Panc1 (cell line): ENCODE measurements at regions not wholly inside any gene's neighbourhood (a gene's known extent, or its start where the extent isn't known, plus 50 kb on each side); places are given as distances from the start of the nearest gene placed in this dataset.

Experiments
- ATAC-seq: fragments of 200-7000 bp; cut with Tn5 transposase; 2 replicates; pipeline ENCODE4 v1.9.1; 2020; ENCODE audit warnings: mild to moderate bottlenecking, moderate library complexity
- BruUV-seq: library from RNA; stranded (reverse); fragments of 400-500 nt; replicated peaks from 2 replicates; lab custom pipeline; 2021; lab: Mats Ljungman, UMichigan
- CTCF ChIA-PET: fragments of 300-600 bp; sonication (Branson Sonifier 250); formaldehyde crosslinking; loops from one replicate; lab custom pipeline; 2022; ENCODE audit warnings: antibody characterized with exemption; lab: Charles Lee
- POLR2A ChIA-PET: fragments of 300-600 bp; sonication (Branson Sonifier 250); formaldehyde crosslinking; loops from one replicate; lab custom pipeline; 2022; ENCODE audit warnings: antibody characterized with exemption; lab: Charles Lee
- DNase-seq: peaks from one replicate; pipeline ENCODE4 v3.0.0-alpha.2; 2010; ENCODE audit warnings: low read depth, low spot score
- H3K27ac ChIP-seq: 2 replicates; pipeline ENCODE4 v1.5.1; 2011; ENCODE audit warnings: mild to moderate bottlenecking, low read length, inconsistent platforms
- H3K27me3 ChIP-seq: fragments of 200-500 bp; sonication (Bioruptor generic); 2 replicates; pipeline ENCODE4 v1.6.0; 2014; ENCODE audit warnings: low read length, inconsistent platforms; ENCODE audit not compliant: control insufficient read depth, insufficient read depth
- H3K36me3 ChIP-seq: fragments of 200-500 bp; sonication (Bioruptor generic); 2 replicates; pipeline ENCODE4 v1.5.1; 2014; ENCODE audit warnings: inconsistent platforms, mild to moderate bottlenecking, low read length, moderate library complexity; ENCODE audit not compliant: control insufficient read depth, insufficient read depth
- H3K4me1 ChIP-seq: 2 replicates; pipeline ENCODE4 v1.5.1; 2011; ENCODE audit warnings: inconsistent platforms, mild to moderate bottlenecking, low read length, moderate library complexity; ENCODE audit not compliant: control insufficient read depth, insufficient read depth
- H3K4me3 ChIP-seq, 2 experiments: 2 replicates each; pipeline ENCODE4 v1.5.1; 2011 to 2012; ENCODE audit warnings: low read depth in 2 of 2, low read length in 2 of 2, mild to moderate bottlenecking in 2 of 2, inconsistent platforms in 1 of 2, moderate library complexity in 1 of 2
- H3K9me3 ChIP-seq: fragments of 200-500 bp; sonication (Bioruptor generic); 2 replicates; pipeline ENCODE4 v1.5.1; 2014; ENCODE audit warnings: low read depth, mild to moderate bottlenecking, inconsistent platforms, low read length, moderate library complexity; ENCODE audit not compliant: control insufficient read depth, insufficient read depth
- CTCF ChIP-seq: fragments of 450-650 bp; IDR thresholded peaks from 2 replicates; pipeline ENCODE4 v1.5.1; 2017; ENCODE audit warnings: mild to moderate bottlenecking
- POLR2AphosphoS5 ChIP-seq: IDR thresholded peaks from 2 replicates; pipeline ENCODE4 v1.6.1; 2012; ENCODE audit warnings: mild to moderate bottlenecking, low read depth, low read length, moderate library complexity
- SIN3A ChIP-seq: IDR thresholded peaks from 2 replicates; pipeline ENCODE4 v1.6.1; 2012; ENCODE audit warnings: low read depth, mild to moderate bottlenecking, low read length, moderate library complexity, borderline replicate concordance; ENCODE audit not compliant: insufficient read depth
- TCF7L2 ChIP-seq: IDR thresholded peaks from 2 replicates; pipeline ENCODE4 v1.6.1; 2011; ENCODE audit warnings: mild to moderate bottlenecking, low read depth, low read length, inconsistent platforms
- in situ Hi-C: cut with HindIII; loops from 2 replicates; pipeline ENCODE4 v1.10.0; 2016; ENCODE audit warnings: low sequenced_read_pairs, low pct_unique_long_range_greater_than_20kb
- intact Hi-C: fragments of 100-400 bp; cut with micrococcal nuclease; formaldehyde crosslinking; loops from one replicate; pipeline ENCODE4 v1.10.0; 2022; ENCODE audit not compliant: unreplicated experiment
- TF ChIP-seq, protein P1 (sequence below), 2 experiments: IDR thresholded peaks; 2 replicates each; pipeline ENCODE4 v1.6.1; 2011 to 2012; ENCODE audit warnings: low read depth in 2 of 2, control low read depth in 1 of 2, low read length in 1 of 2, mild to moderate bottlenecking in 1 of 2, moderate library complexity in 1 of 2; ENCODE audit not compliant: insufficient read depth in 1 of 2

DNA sequence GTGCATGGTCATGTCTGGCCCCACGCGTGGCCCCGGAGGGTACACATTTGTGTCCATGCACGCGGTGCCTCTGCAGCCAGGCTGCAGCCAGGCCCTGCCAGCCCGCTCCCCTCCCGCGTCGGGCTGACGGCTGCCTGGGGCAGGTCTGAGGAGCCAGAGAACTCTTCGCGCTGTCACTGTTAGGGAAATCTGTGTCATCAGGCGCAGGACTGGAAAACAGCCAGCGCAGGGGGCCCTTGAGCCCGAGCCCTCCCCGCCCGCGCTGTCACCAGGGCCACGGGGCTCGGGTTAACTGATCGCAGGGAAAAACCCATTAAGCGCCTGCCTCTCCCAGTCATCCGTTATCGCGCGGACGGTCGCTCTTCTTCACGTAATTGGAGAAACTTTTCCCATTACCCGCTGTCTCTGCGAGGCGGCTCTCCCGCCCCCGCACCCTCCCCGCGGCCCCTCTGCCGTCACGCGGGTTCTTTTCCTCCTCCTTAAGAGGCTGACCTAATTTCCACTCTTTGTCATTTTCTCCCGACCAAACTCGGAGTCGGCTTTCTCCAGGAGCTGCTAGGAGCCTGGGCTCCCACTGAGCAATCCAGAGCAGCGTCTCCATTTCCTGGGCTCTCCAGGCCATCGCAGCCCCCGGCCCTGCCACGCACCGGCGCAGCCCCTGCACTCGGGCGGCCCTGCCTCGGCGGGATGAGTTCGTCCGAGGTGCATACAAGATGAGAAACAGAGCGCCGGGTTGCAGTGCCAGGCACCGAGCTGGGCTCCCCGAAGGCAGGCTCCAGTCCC, 57.5 kb upstream of the PRR23E start:
- DNase-seq, result no peak
- H3K4me3 ChIP-seq, result peak overlapping the region; percentile 19 to 29
- POLR2A ChIA-PET, result no interaction called here
- CTCF ChIA-PET, result interaction anchor here (0.7 kb wide), 1 partner anchor 1017 kb away, joined by 3 read pairs; no protein-coding TSS in a partner anchor
- peaks cover 13% of the 10 kb centered on the region; the same call in 1 of the 2 replicates for H3K27me3 ChIP-seq
- BruUV-seq, result no TSS peak
- H3K27ac ChIP-seq, result no peak overlapping the region
- in situ Hi-C loops (no loop called here), intact Hi-C loops (no loop called here)
- peaks cover 6% of the 10 kb centered on the region; the same call in 1 of the 2 replicates for H3K4me1 ChIP-seq
- no peaks in the 10 kb centered on the region for H3K9me3 ChIP-seq
- H3K36me3 ChIP-seq, result no peaks in the 10 kb centered on the region
- ATAC-seq, result peak; percentile 56
- TF ChIP-seq TCF7L2 (no peak), SIN3A (no peak), POLR2AphosphoS5 (no peak), CTCF (no peak)
- TF ChIP-seq, protein P1, sequence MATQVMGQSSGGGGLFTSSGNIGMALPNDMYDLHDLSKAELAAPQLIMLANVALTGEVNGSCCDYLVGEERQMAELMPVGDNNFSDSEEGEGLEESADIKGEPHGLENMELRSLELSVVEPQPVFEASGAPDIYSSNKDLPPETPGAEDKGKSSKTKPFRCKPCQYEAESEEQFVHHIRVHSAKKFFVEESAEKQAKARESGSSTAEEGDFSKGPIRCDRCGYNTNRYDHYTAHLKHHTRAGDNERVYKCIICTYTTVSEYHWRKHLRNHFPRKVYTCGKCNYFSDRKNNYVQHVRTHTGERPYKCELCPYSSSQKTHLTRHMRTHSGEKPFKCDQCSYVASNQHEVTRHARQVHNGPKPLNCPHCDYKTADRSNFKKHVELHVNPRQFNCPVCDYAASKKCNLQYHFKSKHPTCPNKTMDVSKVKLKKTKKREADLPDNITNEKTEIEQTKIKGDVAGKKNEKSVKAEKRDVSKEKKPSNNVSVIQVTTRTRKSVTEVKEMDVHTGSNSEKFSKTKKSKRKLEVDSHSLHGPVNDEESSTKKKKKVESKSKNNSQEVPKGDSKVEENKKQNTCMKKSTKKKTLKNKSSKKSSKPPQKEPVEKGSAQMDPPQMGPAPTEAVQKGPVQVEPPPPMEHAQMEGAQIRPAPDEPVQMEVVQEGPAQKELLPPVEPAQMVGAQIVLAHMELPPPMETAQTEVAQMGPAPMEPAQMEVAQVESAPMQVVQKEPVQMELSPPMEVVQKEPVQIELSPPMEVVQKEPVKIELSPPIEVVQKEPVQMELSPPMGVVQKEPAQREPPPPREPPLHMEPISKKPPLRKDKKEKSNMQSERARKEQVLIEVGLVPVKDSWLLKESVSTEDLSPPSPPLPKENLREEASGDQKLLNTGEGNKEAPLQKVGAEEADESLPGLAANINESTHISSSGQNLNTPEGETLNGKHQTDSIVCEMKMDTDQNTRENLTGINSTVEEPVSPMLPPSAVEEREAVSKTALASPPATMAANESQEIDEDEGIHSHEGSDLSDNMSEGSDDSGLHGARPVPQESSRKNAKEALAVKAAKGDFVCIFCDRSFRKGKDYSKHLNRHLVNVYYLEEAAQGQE (IDR thresholded peaks at IDR 0.05; ENCODE audit: insufficient read depth in 1 of 2, low read depth in 2 of 2, low read length in 1 of 2), result no peak

- no peak overlapping the region for H3K27ac ChIP-seq
- H3K27me3 ChIP-seq, result peaks cover 13% of the 10 kb centered on the region; the same call in 1 of the 2 replicates
- POLR2A ChIA-PET, result no interaction called here
- BruUV-seq, result no TSS peak
- H3K9me3 ChIP-seq, result no peaks in the 10 kb centered on the region
- peaks cover 6% of the 10 kb centered on the region; the same call in 1 of the 2 replicates for H3K4me1 ChIP-seq
- ATAC-seq (peak; percentile 33; the same call in 1 of the 2 replicates), DNase-seq (no peak)
- peak overlapping the region; percentile 19 to 29 for H3K4me3 ChIP-seq
- H3K36me3 ChIP-seq, result no peaks in the 10 kb centered on the region
- CTCF ChIA-PET, result interaction anchor here (0.6 to 0.7 kb wide), 2 partner anchors 91 to 1017 kb away, joined by 3 to 7 read pairs; no protein-coding TSS in a partner anchor
- intact Hi-C loops, result no loop called here
- TF ChIP-seq TCF7L2 (no peak), SIN3A (no peak), POLR2AphosphoS5 (no peak), CTCF (no peak)
- TF ChIP-seq, protein P1 (IDR thresholded peaks at IDR 0.05; ENCODE audit: insufficient read depth in 1 of 2, low read depth in 2 of 2, low read length in 1 of 2), result no peak
- in situ Hi-C loops, result no loop called here
These were observed 56.8 kb upstream of the PRR23E start for GRCh38 chr3:127136024-127136600.
